ENCODE measurements at regions not wholly inside any gene's neighbourhood (a gene's known extent, or its start where the extent isn't known, plus 50 kb on each side); places are given as distances from the start of the nearest gene placed in this dataset.

- no peak overlapping the region for H3K27ac ChIP-seq
Measured at GRCh38 chr11:26909515-26909914, 84.4 kb upstream of the FIBIN start.

DNA sequence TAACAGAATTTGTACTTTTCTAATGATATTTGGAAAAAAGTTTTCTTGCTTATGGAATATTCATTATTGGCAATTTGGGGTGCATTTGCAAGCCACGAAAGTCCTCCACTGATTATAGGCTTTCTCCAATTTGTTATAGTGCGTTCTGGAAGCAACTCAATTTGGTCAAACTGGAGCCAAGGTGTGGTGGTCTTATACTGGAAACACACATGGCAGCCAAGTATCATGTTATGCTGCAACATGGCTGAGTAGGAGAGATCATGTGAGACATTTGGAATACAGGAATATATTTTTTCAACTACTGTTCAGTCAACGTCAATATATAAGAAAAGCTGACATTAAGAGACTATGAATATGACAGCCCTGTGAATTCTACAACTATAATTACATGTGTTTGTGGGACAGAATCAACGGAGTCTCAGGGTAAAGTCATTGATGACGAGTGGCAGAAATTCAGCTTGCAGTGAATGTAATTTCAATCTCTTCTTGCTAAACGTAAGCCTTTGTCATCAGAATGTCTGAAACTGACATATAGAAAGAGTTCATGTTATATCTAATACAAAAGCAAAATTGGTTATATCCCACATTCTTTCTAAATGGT lies 83.8 kb upstream of the FIBIN start:
- no peak for TF ChIP-seq ZFX (IDR thresholded peaks at IDR 0.05)
- TF ChIP-seq CTCF (conservative IDR thresholded peaks at IDR 0.05) = no peak
- H3K27ac ChIP-seq = no peak overlapping the region; the same call in 1 of the 2 replicates

More at GRCh38 chr11:26909515-26909914, 84.4 kb upstream of the FIBIN start:
- TF ChIP-seq ZFX (IDR thresholded peaks at IDR 0.05) (no peak), CTCF (conservative IDR thresholded peaks at IDR 0.05) (no peak)

GRCh38 chr11:26914968-26915367 lies 78.9 kb upstream of the FIBIN start:
- no peak overlapping the region for H3K27ac ChIP-seq

GRCh38 chr11:26916805-26917204 lies 77.1 kb upstream of the FIBIN start:
- H3K27ac ChIP-seq = no peak overlapping the region
- TF ChIP-seq CTCF (conservative IDR thresholded peaks at IDR 0.05) (no peak), ZFX (IDR thresholded peaks at IDR 0.05) (no peak)

More at GRCh38 chr11:26914968-26915367, 78.9 kb upstream of the FIBIN start:
- TF ChIP-seq ZFX (IDR thresholded peaks at IDR 0.05) = no peak
- TF ChIP-seq CTCF (conservative IDR thresholded peaks at IDR 0.05) = no peak

- TF ChIP-seq ZFX (IDR thresholded peaks at IDR 0.05) (no peak), CTCF (conservative IDR thresholded peaks at IDR 0.05) (no peak)
- no peak overlapping the region for H3K27ac ChIP-seq
Measured at GRCh38 chr11:26928582-26928981, 65.3 kb upstream of the FIBIN start.

DNA sequence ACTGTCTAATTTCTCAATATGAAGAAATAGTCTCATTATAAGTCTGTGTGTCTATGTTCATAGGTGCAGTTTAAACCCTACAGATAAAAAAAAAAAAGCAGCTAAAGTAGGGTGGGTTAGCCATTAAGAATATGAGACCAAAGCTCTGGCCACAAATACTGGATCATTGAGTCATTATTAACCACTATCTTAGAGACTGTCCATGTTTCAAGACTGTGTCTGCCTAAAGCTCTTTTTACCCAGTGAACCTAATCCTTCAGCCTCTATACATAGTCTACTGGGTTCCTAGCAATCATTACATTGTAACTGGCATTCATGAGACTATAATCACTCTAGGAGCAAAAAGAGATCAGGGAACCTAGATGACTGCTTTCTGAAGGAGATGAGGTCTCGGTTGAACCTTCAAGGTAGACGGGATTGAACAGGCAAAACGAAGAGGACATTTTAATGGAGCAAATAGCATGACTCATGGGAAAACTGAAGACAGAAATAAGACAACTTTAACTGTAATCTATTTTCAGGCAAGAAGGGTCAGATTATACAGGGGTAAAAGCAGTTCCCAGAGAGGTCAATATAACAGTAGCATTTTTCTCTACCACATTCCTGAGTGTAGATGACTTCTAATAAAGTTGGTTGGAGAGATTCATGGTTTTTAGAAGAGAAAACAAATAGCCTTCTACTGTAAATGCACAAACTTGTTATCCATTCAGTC lies 64.0 kb upstream of the FIBIN start:
- TF ChIP-seq CTCF (conservative IDR thresholded peaks at IDR 0.05) (no peak), ZFX (IDR thresholded peaks at IDR 0.05) (no peak)
- H3K27ac ChIP-seq = no peak overlapping the region

- H3K27ac ChIP-seq = no peak overlapping the region
- TF ChIP-seq ZFX (IDR thresholded peaks at IDR 0.05) = no peak
- TF ChIP-seq CTCF (conservative IDR thresholded peaks at IDR 0.05) = no peak
Measured at GRCh38 chr11:26930518-26931247, 63.2 kb upstream of the FIBIN start.
